GM12891 (cell line): ENCODE measurements at regions not wholly inside any gene's neighbourhood (a gene's known extent, or its start where the extent isn't known, plus 50 kb on each side); places are given as distances from the start of the nearest gene placed in this dataset.

Source experiments
- POLR2AphosphoS5 ChIP-seq: IDR thresholded peaks from 2 replicates; pipeline ENCODE4 v1.6.1; 2011; ENCODE audit warnings: low read depth, low read length, control low read depth
- TAF1 ChIP-seq: IDR thresholded peaks from 2 replicates; pipeline ENCODE4 v1.6.1; 2011; ENCODE audit warnings: low read depth, low read length, control low read depth

- TF ChIP-seq POLR2AphosphoS5 (no peak), TAF1 (no peak)
Observed at GRCh38 chr11:19635332-19635731, 77.3 kb upstream of the NAV2 start.
